ENCODE measurements at regions not wholly inside any gene's neighbourhood (a gene's known extent, or its start where the extent isn't known, plus 50 kb on each side); places are given as distances from the start of the nearest gene placed in this dataset.
"Not testable (repeated sequence)": the region's sequence is repeated elsewhere in the genome, so short reads cannot be mapped to it uniquely, and the experiment has no call there.

- DNase-seq = no peak
Observed at GRCh38 chr10:25811052-25811685, 122.9 kb upstream of the MYO3A start.

GRCh38 chr10:25813511-25813910 is 120.5 kb upstream of the MYO3A start:
- no peak for DNase-seq

- no peak for DNase-seq
Observed at GRCh38 chr10:25815236-25815635, 118.8 kb upstream of the MYO3A start.

- DNase-seq = no peak
Observed at GRCh38 chr10:25815999-25816768, 117.8 kb upstream of the MYO3A start.

GRCh38 chr10:25817200-25817599 is 116.8 kb upstream of the MYO3A start:
- no peak for DNase-seq

GRCh38 chr10:25818751-25819150 is 115.3 kb upstream of the MYO3A start:
- DNase-seq = no peak

- DNase-seq = no peak
Observed at GRCh38 chr10:25820472-25820871, 113.6 kb upstream of the MYO3A start.

GRCh38 chr10:25820874-25821273 is 113.2 kb upstream of the MYO3A start:
- DNase-seq = no peak

- no peak for DNase-seq
Observed at GRCh38 chr10:25824050-25824449, 110.0 kb upstream of the MYO3A start.

- no peak for DNase-seq
Observed at GRCh38 chr10:25828475-25828874, 105.6 kb upstream of the MYO3A start.

- no peak for DNase-seq
Observed at GRCh38 chr10:25831080-25831479, 102.9 kb upstream of the MYO3A start.

GRCh38 chr10:25839683-25840082 is 94.3 kb upstream of the MYO3A start:
- no peak for DNase-seq

- DNase-seq = not testable (repeated sequence)
Observed at GRCh38 chr10:25840875-25841274, 93.2 kb upstream of the MYO3A start.

- no peak for DNase-seq
Observed at GRCh38 chr10:25842146-25842545, 91.9 kb upstream of the MYO3A start.

GRCh38 chr10:25843551-25844170 is 90.4 kb upstream of the MYO3A start:
- no peak for DNase-seq

GRCh38 chr10:25844716-25845115 is 89.3 kb upstream of the MYO3A start:
- DNase-seq = not testable (repeated sequence)

GRCh38 chr10:25849268-25849667 is 84.8 kb upstream of the MYO3A start:
- DNase-seq = no peak

- DNase-seq = no peak
Observed at GRCh38 chr10:25849988-25850387, 84.0 kb upstream of the MYO3A start.

- no peak for DNase-seq
Observed at GRCh38 chr10:25851548-25851947, 82.5 kb upstream of the MYO3A start.

GRCh38 chr10:25852364-25852941 is 81.6 kb upstream of the MYO3A start:
- no peak for DNase-seq

GRCh38 chr10:25858076-25858475 is 76.0 kb upstream of the MYO3A start:
- DNase-seq = no peak

- no peak for DNase-seq
Observed at GRCh38 chr10:25865267-25865666, 68.8 kb upstream of the MYO3A start.

- no peak for DNase-seq
Observed at GRCh38 chr10:25867321-25867720, 66.7 kb upstream of the MYO3A start.

GRCh38 chr10:25869067-25869591 is 64.9 kb upstream of the MYO3A start:
- DNase-seq = no peak
